ENCODE measurements at regions not wholly inside any gene's neighbourhood (a gene's known extent, or its start where the extent isn't known, plus 50 kb on each side); places are given as distances from the start of the nearest gene placed in this dataset.

- Histone ChIP-seq H3K9ac (ENCODE audit: low read length in 2 of 2) (no peak overlapping the region), H3K4me1 (ENCODE audit: control insufficient read depth, insufficient read depth, low read length) (no peaks in the 10 kb centered on the region), H3K9me3 (ENCODE audit: control insufficient read depth in 2 of 2, low read length in 2 of 2) (no peaks in the 10 kb centered on the region), H3K4me3 (ENCODE audit: low read length in 2 of 2) (no peak overlapping the region), H3K27me3 (ENCODE audit: control insufficient read depth in 1 of 2, insufficient read depth in 2 of 2, low read length in 2 of 2) (no peaks in the 10 kb centered on the region), H3K27ac (ENCODE audit: low read length) (no peak overlapping the region), H3K36me3 (ENCODE audit: control insufficient read depth in 2 of 2, insufficient read depth in 2 of 2, low read length in 2 of 2) (no peaks in the 10 kb centered on the region)
Observed at GRCh38 chr6:21907291-21907690, 313.7 kb downstream of the SOX4 start.

DNA sequence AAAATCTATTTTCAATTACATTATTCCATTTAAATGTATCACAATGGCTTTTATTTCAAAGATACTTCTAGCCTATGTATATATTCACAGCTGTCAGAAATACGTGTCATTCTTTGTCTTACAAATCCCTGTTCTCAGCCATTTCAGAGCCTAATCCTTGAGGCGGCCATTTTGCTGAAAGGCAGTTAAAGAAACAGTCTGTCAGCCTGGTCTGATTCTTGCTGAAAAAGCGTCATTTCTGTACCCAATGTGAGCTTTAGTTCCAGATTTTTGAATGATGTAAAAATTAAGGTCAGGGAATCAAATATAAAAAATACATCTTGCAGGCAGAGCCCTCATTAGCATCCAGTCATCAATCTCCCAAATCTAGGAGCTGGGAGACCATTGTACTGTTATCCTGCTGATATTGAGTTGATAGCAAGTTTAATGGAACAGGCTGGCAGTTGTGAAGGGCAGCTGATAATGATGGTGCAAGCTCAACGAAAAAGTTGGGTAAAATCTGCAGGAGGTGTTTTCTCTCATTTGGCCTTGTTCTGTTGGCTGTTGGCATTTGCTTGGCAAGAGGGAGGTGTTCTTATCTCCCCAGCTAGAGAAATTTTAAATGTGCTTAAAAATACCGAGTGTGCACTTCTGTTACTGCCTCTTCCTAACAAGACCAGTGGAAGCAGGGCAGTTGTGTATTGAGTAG, 314.8 kb downstream of the SOX4 start:
- Histone ChIP-seq H3K27ac (ENCODE audit: low read length) (no peak overlapping the region), H3K9me3 (ENCODE audit: control insufficient read depth in 2 of 2, low read length in 2 of 2) (no peaks in the 10 kb centered on the region), H3K27me3 (ENCODE audit: control insufficient read depth in 1 of 2, insufficient read depth in 2 of 2, low read length in 2 of 2) (no peaks in the 10 kb centered on the region), H3K4me3 (ENCODE audit: low read length in 2 of 2) (no peak overlapping the region), H3K36me3 (ENCODE audit: control insufficient read depth in 2 of 2, insufficient read depth in 2 of 2, low read length in 2 of 2) (no peaks in the 10 kb centered on the region), H3K9ac (ENCODE audit: low read length in 2 of 2) (no peak overlapping the region), H3K4me1 (ENCODE audit: control insufficient read depth, insufficient read depth, low read length) (no peaks in the 10 kb centered on the region)

DNA sequence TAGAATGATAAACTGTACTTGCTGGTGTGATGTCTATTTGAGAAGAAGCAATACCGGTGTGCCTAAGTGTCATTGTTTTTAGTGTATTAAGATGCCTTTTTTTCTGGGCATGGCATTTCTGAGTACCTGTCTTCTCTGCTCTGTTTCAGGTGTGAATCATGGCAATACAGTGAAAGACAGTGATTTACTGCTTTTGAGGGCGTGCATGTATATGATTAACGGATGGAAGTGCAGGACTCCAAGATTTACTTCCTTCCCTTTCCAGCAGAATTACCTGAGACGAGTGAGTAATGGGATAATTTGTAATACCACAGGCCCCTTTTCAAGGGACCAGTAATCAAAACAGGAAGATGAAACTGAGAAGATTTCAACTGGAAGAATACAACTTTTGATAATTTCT, 315.8 kb downstream of the SOX4 start:
- no peaks in the 10 kb centered on the region for H3K9me3 ChIP-seq (ENCODE audit: control insufficient read depth in 2 of 2, low read length in 2 of 2)
- H3K27me3 ChIP-seq (ENCODE audit: control insufficient read depth in 1 of 2, insufficient read depth in 2 of 2, low read length in 2 of 2) = no peaks in the 10 kb centered on the region
- no peaks in the 10 kb centered on the region for H3K4me1 ChIP-seq (ENCODE audit: control insufficient read depth, insufficient read depth, low read length)
- H3K4me3 ChIP-seq (ENCODE audit: low read length in 2 of 2) = no peak overlapping the region
- H3K36me3 ChIP-seq (ENCODE audit: control insufficient read depth in 2 of 2, insufficient read depth in 2 of 2, low read length in 2 of 2) = no peaks in the 10 kb centered on the region
- H3K9ac ChIP-seq (ENCODE audit: low read length in 2 of 2) = no peak overlapping the region
- H3K27ac ChIP-seq (ENCODE audit: low read length) = no peak overlapping the region

- Histone ChIP-seq H3K4me1 (ENCODE audit: control insufficient read depth, insufficient read depth, low read length) (no peaks in the 10 kb centered on the region), H3K4me3 (ENCODE audit: low read length in 2 of 2) (no peak overlapping the region), H3K36me3 (ENCODE audit: control insufficient read depth in 2 of 2, insufficient read depth in 2 of 2, low read length in 2 of 2) (no peaks in the 10 kb centered on the region), H3K9me3 (ENCODE audit: control insufficient read depth in 2 of 2, low read length in 2 of 2) (no peaks in the 10 kb centered on the region), H3K27ac (ENCODE audit: low read length) (no peak overlapping the region), H3K9ac (ENCODE audit: low read length in 2 of 2) (no peak overlapping the region), H3K27me3 (ENCODE audit: control insufficient read depth in 1 of 2, insufficient read depth in 2 of 2, low read length in 2 of 2) (no peaks in the 10 kb centered on the region)
Observed at GRCh38 chr6:21911208-21911607, 317.7 kb downstream of the SOX4 start.

GRCh38 chr6:21912151-21912832, 318.7 kb downstream of the SOX4 start:
- H3K27me3 ChIP-seq (ENCODE audit: control insufficient read depth in 1 of 2, insufficient read depth in 2 of 2, low read length in 2 of 2) = no peaks in the 10 kb centered on the region
- no peak overlapping the region for H3K4me3 ChIP-seq (ENCODE audit: low read length in 2 of 2)
- no peak overlapping the region for H3K9ac ChIP-seq (ENCODE audit: low read length in 2 of 2)
- no peaks in the 10 kb centered on the region for H3K9me3 ChIP-seq (ENCODE audit: control insufficient read depth in 2 of 2, low read length in 2 of 2)
- no peaks in the 10 kb centered on the region for H3K36me3 ChIP-seq (ENCODE audit: control insufficient read depth in 2 of 2, insufficient read depth in 2 of 2, low read length in 2 of 2)
- H3K4me1 ChIP-seq (ENCODE audit: control insufficient read depth, insufficient read depth, low read length) = no peaks in the 10 kb centered on the region
- no peak overlapping the region for H3K27ac ChIP-seq (ENCODE audit: low read length)

DNA sequence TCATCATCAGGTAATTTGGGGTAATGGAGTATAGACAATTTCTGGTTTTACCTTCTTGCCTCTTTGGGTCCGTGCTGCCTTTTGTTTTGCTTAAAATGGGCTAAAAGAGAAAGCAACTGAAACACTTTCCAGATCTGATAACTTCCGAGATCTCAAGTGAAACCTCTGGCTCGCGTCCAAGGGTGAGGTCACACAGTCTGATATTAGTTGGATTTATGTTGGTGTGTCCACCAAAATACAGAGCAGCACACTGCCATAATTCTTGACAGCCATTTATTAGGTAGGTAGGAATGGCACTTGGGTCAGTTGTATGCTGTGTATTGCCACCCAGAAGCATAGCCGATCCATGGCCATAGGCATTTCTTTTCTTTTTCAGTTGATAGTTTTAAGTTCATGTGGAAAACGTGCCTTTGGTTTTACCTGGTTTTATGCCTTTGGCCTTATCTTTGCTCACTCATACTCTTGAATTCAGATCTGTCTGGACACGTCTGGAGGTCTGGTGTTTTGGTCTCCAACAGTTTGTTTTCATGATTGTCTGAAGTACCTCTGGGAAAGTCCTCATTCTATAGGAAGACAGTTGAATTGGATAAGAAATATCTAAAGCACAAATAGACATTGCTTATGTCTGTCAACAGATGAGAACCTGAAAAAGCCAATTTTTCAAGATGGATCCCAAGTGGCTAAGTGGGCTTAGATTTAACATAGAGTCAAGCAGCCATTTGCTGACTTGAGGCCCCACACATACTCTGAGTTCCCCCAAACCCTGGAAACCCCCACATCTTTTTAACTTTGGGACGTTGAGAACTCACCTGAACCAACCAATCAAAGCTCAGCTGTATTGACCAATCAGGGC, 320.8 kb downstream of the SOX4 start:
- Histone ChIP-seq H3K27me3 (ENCODE audit: control insufficient read depth in 1 of 2, insufficient read depth in 2 of 2, low read length in 2 of 2) (no peaks in the 10 kb centered on the region), H3K9me3 (ENCODE audit: control insufficient read depth in 2 of 2, low read length in 2 of 2) (no peaks in the 10 kb centered on the region), H3K36me3 (ENCODE audit: control insufficient read depth in 2 of 2, insufficient read depth in 2 of 2, low read length in 2 of 2) (no peaks in the 10 kb centered on the region), H3K4me1 (ENCODE audit: control insufficient read depth, insufficient read depth, low read length) (no peaks in the 10 kb centered on the region), H3K9ac (ENCODE audit: low read length in 2 of 2) (no peak overlapping the region), H3K4me3 (ENCODE audit: low read length in 2 of 2) (no peak overlapping the region), H3K27ac (ENCODE audit: low read length) (no peak overlapping the region)

DNA sequence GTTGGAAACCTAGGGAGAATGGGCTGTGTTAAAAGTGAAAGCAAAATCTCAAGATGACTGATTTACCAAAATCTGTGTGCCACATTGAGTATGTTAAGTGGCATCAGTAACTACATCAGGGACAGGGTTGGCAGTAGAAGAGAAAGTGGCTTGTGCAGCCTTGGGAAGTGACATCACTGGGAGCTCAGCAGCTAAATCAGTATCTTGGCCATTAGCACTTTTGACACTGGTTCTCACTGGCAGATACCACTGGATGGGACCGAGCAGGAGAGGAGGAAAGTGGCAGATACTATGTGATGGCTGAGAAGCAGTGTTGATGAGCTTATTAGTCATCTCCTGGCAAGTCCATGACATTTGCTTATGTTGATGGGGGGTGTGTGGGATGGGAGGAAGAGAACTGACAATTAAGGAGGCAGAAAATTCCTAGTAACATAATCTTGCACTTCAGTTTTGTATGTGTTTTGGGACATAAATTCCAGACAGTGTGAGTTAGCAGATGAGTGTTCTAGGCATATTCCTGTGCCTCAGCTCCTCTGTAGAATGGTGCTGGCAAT, 322.2 kb downstream of the SOX4 start:
- Histone ChIP-seq H3K9me3 (ENCODE audit: control insufficient read depth in 2 of 2, low read length in 2 of 2) (no peaks in the 10 kb centered on the region), H3K27ac (ENCODE audit: low read length) (no peak overlapping the region), H3K36me3 (ENCODE audit: control insufficient read depth in 2 of 2, insufficient read depth in 2 of 2, low read length in 2 of 2) (no peaks in the 10 kb centered on the region), H3K4me3 (ENCODE audit: low read length in 2 of 2) (peak overlapping the region in 1 of 2 donors; percentile 52), H3K9ac (ENCODE audit: low read length in 2 of 2) (no peak overlapping the region), H3K27me3 (ENCODE audit: control insufficient read depth in 1 of 2, insufficient read depth in 2 of 2, low read length in 2 of 2) (no peaks in the 10 kb centered on the region), H3K4me1 (ENCODE audit: control insufficient read depth, insufficient read depth, low read length) (no peaks in the 10 kb centered on the region)

DNA sequence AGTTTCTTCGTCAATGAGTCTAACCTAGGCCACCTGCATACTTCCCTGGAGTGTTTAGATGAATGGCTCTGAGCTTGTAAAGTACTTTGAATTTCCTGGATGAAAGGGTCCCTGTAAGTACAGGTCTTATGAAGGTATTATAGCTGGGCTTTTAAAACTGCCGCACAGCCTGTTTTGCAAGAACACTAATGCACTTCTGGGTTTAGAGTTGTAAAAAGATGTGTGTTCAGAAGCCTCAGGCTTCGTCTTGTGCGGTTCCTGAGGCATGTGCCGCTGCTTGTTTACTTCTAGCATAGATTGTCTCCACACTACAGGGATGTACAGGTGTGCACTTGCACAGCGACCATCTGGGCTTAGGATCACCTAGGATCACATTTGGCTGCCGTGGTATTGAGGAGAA, 324.5 kb downstream of the SOX4 start:
- Histone ChIP-seq H3K36me3 (ENCODE audit: control insufficient read depth in 2 of 2, insufficient read depth in 2 of 2, low read length in 2 of 2) (no peaks in the 10 kb centered on the region), H3K9me3 (ENCODE audit: control insufficient read depth in 2 of 2, low read length in 2 of 2) (no peaks in the 10 kb centered on the region), H3K4me1 (ENCODE audit: control insufficient read depth, insufficient read depth, low read length) (no peaks in the 10 kb centered on the region), H3K9ac (ENCODE audit: low read length in 2 of 2) (no peak overlapping the region), H3K4me3 (ENCODE audit: low read length in 2 of 2) (no peak overlapping the region), H3K27ac (ENCODE audit: low read length) (no peak overlapping the region), H3K27me3 (ENCODE audit: control insufficient read depth in 1 of 2, insufficient read depth in 2 of 2, low read length in 2 of 2) (no peaks in the 10 kb centered on the region)

- H3K27me3 ChIP-seq (ENCODE audit: control insufficient read depth in 1 of 2, insufficient read depth in 2 of 2, low read length in 2 of 2) = no peaks in the 10 kb centered on the region
- no peaks in the 10 kb centered on the region for H3K9me3 ChIP-seq (ENCODE audit: control insufficient read depth in 2 of 2, low read length in 2 of 2)
- no peak overlapping the region for H3K27ac ChIP-seq (ENCODE audit: low read length)
- no peak overlapping the region for H3K9ac ChIP-seq (ENCODE audit: low read length in 2 of 2)
- no peaks in the 10 kb centered on the region for H3K36me3 ChIP-seq (ENCODE audit: control insufficient read depth in 2 of 2, insufficient read depth in 2 of 2, low read length in 2 of 2)
- H3K4me1 ChIP-seq (ENCODE audit: control insufficient read depth, insufficient read depth, low read length) = no peaks in the 10 kb centered on the region
- H3K4me3 ChIP-seq (ENCODE audit: low read length in 2 of 2) = no peak overlapping the region
Observed at GRCh38 chr6:21918666-21919065, 325.1 kb downstream of the SOX4 start.

GRCh38 chr6:21922086-21922485, 328.5 kb downstream of the SOX4 start:
- H3K27ac ChIP-seq (ENCODE audit: low read length) = no peak overlapping the region
- H3K9me3 ChIP-seq (ENCODE audit: control insufficient read depth in 2 of 2, low read length in 2 of 2) = no peaks in the 10 kb centered on the region
- no peaks in the 10 kb centered on the region for H3K36me3 ChIP-seq (ENCODE audit: control insufficient read depth in 2 of 2, insufficient read depth in 2 of 2, low read length in 2 of 2)
- no peak overlapping the region for H3K4me3 ChIP-seq (ENCODE audit: low read length in 2 of 2)
- H3K27me3 ChIP-seq (ENCODE audit: control insufficient read depth in 1 of 2, insufficient read depth in 2 of 2, low read length in 2 of 2) = no peaks in the 10 kb centered on the region
- no peaks in the 10 kb centered on the region for H3K4me1 ChIP-seq (ENCODE audit: control insufficient read depth, insufficient read depth, low read length)
- H3K9ac ChIP-seq (ENCODE audit: low read length in 2 of 2) = no peak overlapping the region

Data from stomach smooth muscle (tissue), 2 donors.